HCT116 (cell line): ENCODE measurements at regions not wholly inside any gene's neighbourhood (a gene's known extent, or its start where the extent isn't known, plus 50 kb on each side); places are given as distances from the start of the nearest gene placed in this dataset.
"Not testable (repeated sequence)": the region's sequence is repeated elsewhere in the genome, so short reads cannot be mapped to it uniquely, and the experiment has no call there.

Experiments
- ATAC-seq: fragments of 200-7000 bp; cut with Tn5 transposase; 2 replicates; pipeline ENCODE4 v1.9.1; 2020; ENCODE audit warnings: mild to moderate bottlenecking, moderate library complexity
- BruUV-seq: library from RNA; stranded (reverse); fragments of 400-500 nt; replicated peaks from 2 replicates; lab custom pipeline; 2021; lab: Mats Ljungman, UMichigan
- CTCF ChIA-PET: fragments of 300-600 bp; sonication (Branson Sonifier 250); formaldehyde crosslinking; loops from one replicate; lab custom pipeline; 2021; ENCODE audit warnings: antibody characterized with exemption; lab: Charles Lee
- POLR2A ChIA-PET: fragments of 300-600, 350-600 bp; sonication (Branson Sonifier 250); formaldehyde crosslinking; loops from one replicate; lab custom pipeline; 2021; ENCODE audit warnings: antibody characterized with exemption; lab: Charles Lee
- RAD21 ChIA-PET, 2 experiments: fragments of 300-600 bp; sonication (Branson Sonifier 250); formaldehyde crosslinking; loops; one replicate each; lab custom pipeline; 2023; ENCODE audit warnings: low total read pairs in 2 of 2; ENCODE audit not compliant: uncharacterized antibody in 2 of 2, unreplicated experiment in 2 of 2, low non-redundant PET in 1 of 2; lab: Charles Lee
- DNase-seq: peaks from one replicate; pipeline ENCODE4 v3.0.0-alpha.2; 2010; ENCODE audit warnings: low read depth, low spot score
- H2AFZ ChIP-seq: fragments of 200-600 bp; shearing (Covaris generic), sonication (generic); 2 replicates; pipeline ENCODE4 v1.6.1; 2017; ENCODE audit warnings: low read depth, mixed run types, mixed read lengths, antibody characterized with exemption, low read length; ENCODE audit not compliant: poor library complexity, severe bottlenecking
- H3K27ac ChIP-seq: 2 replicates; pipeline ENCODE4 v1.5.1; 2012; ENCODE audit warnings: low read depth, low read length
- H3K27me3 ChIP-seq: fragments of 200-600 bp; sonication (generic); 2 replicates; pipeline ENCODE4 v1.6.1; 2016; ENCODE audit warnings: mixed run types, low read length, mixed read lengths; ENCODE audit not compliant: insufficient read depth
- H3K36me3 ChIP-seq, 2 experiments: fragments of 200-500 bp in 1 of 2; fragments of 200-600 bp in 1 of 2; sonication (Bioruptor generic) in 1 of 2; sonication (generic) in 1 of 2; 2 replicates each; pipeline versions ENCODE4 v1.5.1 to v1.6.1; 2014 to 2016; ENCODE audit warnings: low read length in 2 of 2, inconsistent platforms in 1 of 2, mixed read lengths in 1 of 2, mixed run types in 1 of 2; ENCODE audit not compliant: insufficient read depth in 2 of 2, control insufficient read depth in 1 of 2
- H3K4me1 ChIP-seq, 2 experiments: fragments of 200-600 bp in 1 of 2; sonication (generic) in 1 of 2; 2 replicates each; pipeline versions ENCODE4 v1.5.1 to v1.6.1; 2012 to 2017; ENCODE audit warnings: low read length in 2 of 2, inconsistent platforms in 1 of 2, mild to moderate bottlenecking in 1 of 2, mixed read lengths in 1 of 2, mixed run types in 1 of 2, moderate library complexity in 1 of 2; ENCODE audit not compliant: insufficient read depth in 2 of 2, control insufficient read depth in 1 of 2
- H3K4me2 ChIP-seq: fragments of 200-600 bp; sonication (generic); 2 replicates; pipeline ENCODE4 v1.6.1; 2017; ENCODE audit warnings: mixed run types, low read length, mixed read lengths
- H3K4me3 ChIP-seq, 2 experiments: fragments of 200-600 bp in 1 of 2; sonication (generic) in 1 of 2; replicated peaks in 1 of 2; 2 replicates each; pipeline ENCODE4 v1.5.1; 2011 to 2016; ENCODE audit warnings: low read length in 2 of 2, control low read depth in 1 of 2, low read depth in 1 of 2, mild to moderate bottlenecking in 1 of 2, mixed read lengths in 1 of 2, mixed run types in 1 of 2
- H3K79me2 ChIP-seq: fragments of 200-600 bp; sonication (generic); 2 replicates; pipeline ENCODE4 v1.6.1; 2017; ENCODE audit warnings: mild to moderate bottlenecking, mixed run types, low read length, moderate library complexity, mixed read lengths; ENCODE audit not compliant: insufficient read depth
- H3K9ac ChIP-seq: fragments of 200-600 bp; sonication (generic); 2 replicates; pipeline ENCODE4 v1.6.1; 2016; ENCODE audit warnings: low read length, mixed read lengths
- H3K9me2 ChIP-seq: fragments of 200-600 bp; sonication (generic), shearing (Covaris generic); 2 replicates; pipeline ENCODE4 v1.6.1; 2017; ENCODE audit warnings: mixed run types, mild to moderate bottlenecking, moderate library complexity; ENCODE audit not compliant: insufficient read depth
- H3K9me3 ChIP-seq, 2 experiments: fragments of 200-500 bp in 1 of 2; fragments of 200-600 bp in 1 of 2; sonication (Bioruptor generic) in 1 of 2; sonication (generic) in 1 of 2; 2 replicates each; pipeline ENCODE4 v1.6.1; 2014 to 2017; ENCODE audit warnings: low read length in 2 of 2, mixed read lengths in 2 of 2, inconsistent platforms in 1 of 2, low read depth in 1 of 2, mild to moderate bottlenecking in 1 of 2, mixed run types in 1 of 2, moderate library complexity in 1 of 2; ENCODE audit not compliant: control insufficient read depth in 1 of 2, insufficient read depth in 1 of 2
- H4K20me1 ChIP-seq: fragments of 200-600 bp; sonication (generic), shearing (Covaris generic); 2 replicates; pipeline ENCODE4 v1.6.1; 2017; ENCODE audit warnings: mixed run types, mild to moderate bottlenecking, moderate library complexity; ENCODE audit not compliant: insufficient read depth
- CBX3 ChIP-seq: IDR thresholded peaks from 2 replicates; pipeline ENCODE4 v1.6.1; 2012; ENCODE audit warnings: low read depth
- CTCF ChIP-seq, 3 experiments: fragments of 200-600 bp in 1 of 3; sonication (generic) in 1 of 3; IDR thresholded peaks in 2 of 3; conservative IDR thresholded peaks in 1 of 3; 2 replicates each; pipeline ENCODE4 v1.5.1; 2012 to 2017; ENCODE audit warnings: low read depth in 2 of 3, low read length in 2 of 3, antibody characterized with exemption in 1 of 3, borderline replicate concordance in 1 of 3, control low read depth in 1 of 3, mild to moderate bottlenecking in 1 of 3, mixed read lengths in 1 of 3, mixed run types in 1 of 3, moderate library complexity in 1 of 3; ENCODE audit not compliant: insufficient read depth in 1 of 3
- ELF1 ChIP-seq: IDR thresholded peaks from 2 replicates; pipeline ENCODE4 v1.6.1; 2012; ENCODE audit warnings: low read depth, borderline replicate concordance
- POLR2A ChIP-seq: IDR thresholded peaks from 2 replicates; pipeline ENCODE4 v1.7.0; 2011; ENCODE audit warnings: borderline replicate concordance; ENCODE audit not compliant: insufficient read depth, insufficient read length; ENCODE audit errors: extremely low read depth
- POLR2AphosphoS5 ChIP-seq: IDR thresholded peaks from 2 replicates; pipeline ENCODE4 v1.6.1; 2011; ENCODE audit warnings: mild to moderate bottlenecking, low read depth, low read length, moderate library complexity
- RAD21 ChIP-seq: IDR thresholded peaks from 2 replicates; pipeline ENCODE4 v1.6.1; 2012; ENCODE audit warnings: low read depth, mild to moderate bottlenecking
- intact Hi-C: fragments of 100-400 bp; cut with micrococcal nuclease; formaldehyde crosslinking; loops from 2 replicates; pipeline ENCODE4 v1.10.0; 2022

- DNase-seq, result no peak
- Histone ChIP-seq H3K27ac (no peak overlapping the region), H3K4me1 (no peaks in the 10 kb centered on the region)
- TF ChIP-seq RAD21 (peak; percentile 32), CTCF (IDR thresholded peaks at IDR 0.05 in 2 of 3, conservative IDR thresholded peaks at IDR 0.05 in 1 of 3; ENCODE audit: borderline replicate concordance in 1 of 3, insufficient read depth in 1 of 3, low read depth in 2 of 3, low read length in 2 of 3) (peak; percentile 19 to 55 (median 42); a peak in 4 of 6 replicates), POLR2AphosphoS5 (no peak), ELF1 (no peak), CBX3 (no peak), POLR2A (no peak)
- TF ChIP-seq, all 23 proteins: peak for 2
- no peak overlapping the region for H3K9ac ChIP-seq
- H3K9me3 ChIP-seq, result no peaks in the 10 kb centered on the region
- H2AFZ ChIP-seq, result no peak overlapping the region
- ChIA-PET RAD21 (no interaction called here), CTCF (interaction anchor here (0.8 to 1.5 kb wide), 4 partner anchors 24 to 84 kb away, joined by 3 read pairs; no protein-coding TSS in a partner anchor), POLR2A (no interaction called here)
- no peaks in the 10 kb centered on the region for H3K79me2 ChIP-seq
- no peak overlapping the region for H3K4me2 ChIP-seq
- intact Hi-C loops, result no loop called here
- H4K20me1 ChIP-seq, result no peaks in the 10 kb centered on the region
- peak; percentile 80 for ATAC-seq
- H3K36me3 ChIP-seq, result no peaks in the 10 kb centered on the region
- peaks cover 47% of the 10 kb centered on the region for H3K27me3 ChIP-seq
- H3K4me3 ChIP-seq, result no peak overlapping the region
- no peaks in the 10 kb centered on the region for H3K9me2 ChIP-seq
- BruUV-seq, result no TSS peak
These were observed 128.2 kb downstream of the ZNF280B start for GRCh38 chr22:22380098-22381030.

DNA sequence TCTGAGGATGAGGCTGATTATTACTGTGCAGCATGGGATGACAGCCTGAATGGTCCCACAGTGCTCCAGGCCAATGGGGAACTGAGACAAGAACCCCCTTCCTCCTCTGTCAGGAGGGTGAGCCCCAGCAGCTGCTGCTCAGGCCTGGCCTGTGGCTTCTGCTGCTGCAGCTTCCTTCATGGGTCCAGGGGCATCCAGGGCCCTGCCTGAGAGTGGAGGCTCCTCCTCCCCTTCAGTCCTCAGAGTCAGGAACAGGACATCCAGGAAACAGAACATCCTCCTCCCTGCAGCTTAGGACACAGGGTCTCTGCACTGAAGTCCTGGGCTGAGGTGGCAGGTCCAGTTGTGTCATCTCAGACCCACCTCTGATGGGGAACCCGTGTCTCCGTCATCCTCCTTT is 127.2 kb downstream of the ZNF280B start:
- H3K9me3 ChIP-seq, RAD21 ChIA-PET, H2AFZ ChIP-seq, DNase-seq, H3K4me1 ChIP-seq, H3K9ac ChIP-seq, H4K20me1 ChIP-seq, H3K36me3 ChIP-seq, intact Hi-C loops, H3K4me2 ChIP-seq, ATAC-seq, H3K27ac ChIP-seq, H3K79me2 ChIP-seq, BruUV-seq, H3K9me2 ChIP-seq, POLR2A ChIA-PET, H3K4me3 ChIP-seq: not testable (repeated sequence)
- CTCF ChIA-PET, result interaction anchor here (0.8 to 1.5 kb wide), 3 partner anchors 25 to 42 kb away, joined by 3 read pairs; no protein-coding TSS in a partner anchor
- H3K27me3 ChIP-seq, result peaks cover 56% of the 10 kb centered on the region
